GM12875 (cell line): ENCODE measurements at regions not wholly inside any gene's neighbourhood (a gene's known extent, or its start where the extent isn't known, plus 50 kb on each side); places are given as distances from the start of the nearest gene placed in this dataset.

ENCODE experiments used
- H3K4me3 ChIP-seq: one replicate; pipeline ENCODE4 v1.5.1; 2011; ENCODE audit warnings: low read depth, low read length, control low read depth
- CTCF ChIP-seq: IDR thresholded peaks from 2 replicates; pipeline ENCODE4 v1.5.1; 2011; ENCODE audit warnings: low read depth, mild to moderate bottlenecking, control low read depth, inconsistent platforms, low read length, moderate library complexity, borderline replicate concordance; ENCODE audit not compliant: insufficient read depth

GRCh38 chr22:45112136-45112879 lies 51.4 kb upstream of the NUP50 start:
- H3K4me3 ChIP-seq: no peak overlapping the region
- no peak for TF ChIP-seq CTCF
